NCI-H226 (cell line): ENCODE measurements at regions not wholly inside any gene's neighbourhood (a gene's known extent, or its start where the extent isn't known, plus 50 kb on each side); places are given as distances from the start of the nearest gene placed in this dataset.
"Not testable (repeated sequence)": the region's sequence is repeated elsewhere in the genome, so short reads cannot be mapped to it uniquely, and the experiment has no call there.

Experiments
- DNase-seq: peaks from one replicate; pipeline ENCODE4 v3.0.0-alpha.2; 2015

- peak; percentile 17 for DNase-seq
Measured at GRCh38 chr18:51337406-51337805, 139.9 kb upstream of the MEX3C start.

GRCh38 chr18:51339856-51340255 lies 142.4 kb upstream of the MEX3C start:
- peak; percentile 52 for DNase-seq

- no peak for DNase-seq
Measured at GRCh38 chr18:51340332-51340731, 142.9 kb upstream of the MEX3C start.

- peak; percentile 43 for DNase-seq
Measured at GRCh38 chr18:51342815-51343214, 145.3 kb upstream of the MEX3C start.

GRCh38 chr18:51345848-51346391 lies 148.4 kb upstream of the MEX3C start:
- DNase-seq = no peak

- DNase-seq = no peak
Measured at GRCh38 chr18:51346404-51346803, 148.9 kb upstream of the MEX3C start.

- DNase-seq = no peak
Measured at GRCh38 chr18:51350081-51350480, 152.6 kb upstream of the MEX3C start.

- no peak for DNase-seq
Measured at GRCh38 chr18:51355841-51356240, 158.4 kb upstream of the MEX3C start.

- DNase-seq = not testable (repeated sequence)
Measured at GRCh38 chr18:51360301-51360700, 162.8 kb upstream of the MEX3C start.

GRCh38 chr18:51361130-51361860 lies 163.8 kb upstream of the MEX3C start:
- DNase-seq = no peak

- no peak for DNase-seq
Measured at GRCh38 chr18:51363384-51363783, 165.9 kb upstream of the MEX3C start.

GRCh38 chr18:51370996-51371395 lies 173.5 kb upstream of the MEX3C start:
- DNase-seq = no peak

GRCh38 chr18:51371929-51372328 lies 174.4 kb upstream of the MEX3C start:
- no peak for DNase-seq

DNA sequence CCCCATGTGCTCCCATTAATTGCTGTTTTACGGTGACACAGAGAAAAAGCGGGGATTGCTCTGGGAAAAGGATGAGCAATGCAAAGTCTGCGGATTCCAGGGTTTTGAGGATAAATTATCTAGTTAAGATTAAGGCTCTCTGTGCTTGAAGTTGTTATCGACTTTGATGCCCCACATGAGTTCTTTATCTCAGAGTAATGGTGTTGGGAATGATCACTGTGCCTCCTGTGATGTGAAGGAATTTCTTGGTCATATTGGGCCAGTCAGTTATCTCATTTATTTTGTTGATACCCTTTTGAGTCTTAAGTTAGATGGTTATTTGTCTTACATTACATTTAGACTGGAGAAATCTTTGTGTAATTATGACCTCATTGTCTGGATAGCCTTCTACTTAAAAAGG lies 184.6 kb upstream of the MEX3C start:
- DNase-seq = peak; percentile 9

DNA sequence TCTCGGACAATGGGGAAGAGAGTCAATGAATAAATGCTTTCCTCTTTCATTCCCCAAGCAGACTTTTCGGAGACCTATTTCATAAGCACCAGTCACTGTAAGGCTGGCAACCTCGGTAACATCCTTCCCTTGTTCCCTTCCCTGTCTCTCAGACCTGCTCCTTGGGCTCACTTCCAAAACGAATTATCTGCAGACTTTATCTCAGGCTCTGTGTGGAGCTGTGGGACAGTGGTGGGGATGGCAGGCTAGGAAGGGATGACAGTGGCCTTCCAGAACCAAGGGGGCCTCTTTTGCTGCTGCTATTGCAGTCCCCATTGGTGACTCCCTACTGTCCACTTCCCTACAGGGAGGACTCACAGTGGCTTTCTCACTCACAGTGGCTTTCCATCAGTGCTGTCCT lies 185.6 kb upstream of the MEX3C start:
- DNase-seq = no peak

DNA sequence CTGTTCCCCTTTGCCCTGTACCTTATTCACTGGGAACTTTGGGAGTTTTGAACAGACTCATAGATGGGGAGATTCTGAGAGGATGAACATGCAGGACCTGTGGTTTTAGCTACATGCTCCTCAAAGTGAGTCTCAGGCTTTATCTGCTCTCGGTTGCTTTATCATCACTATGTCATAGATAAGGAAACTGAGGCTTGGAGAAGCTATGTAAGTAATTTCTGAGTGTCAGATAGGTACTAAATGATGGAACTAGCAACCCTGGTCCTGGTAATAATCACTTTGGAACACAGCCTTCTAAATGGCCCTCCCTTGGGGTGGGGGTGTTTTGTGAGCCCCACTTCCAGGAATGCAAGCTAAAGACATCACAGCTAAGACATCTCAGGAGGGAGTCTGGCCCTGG lies 186.2 kb upstream of the MEX3C start:
- peak; percentile 45 for DNase-seq

DNA sequence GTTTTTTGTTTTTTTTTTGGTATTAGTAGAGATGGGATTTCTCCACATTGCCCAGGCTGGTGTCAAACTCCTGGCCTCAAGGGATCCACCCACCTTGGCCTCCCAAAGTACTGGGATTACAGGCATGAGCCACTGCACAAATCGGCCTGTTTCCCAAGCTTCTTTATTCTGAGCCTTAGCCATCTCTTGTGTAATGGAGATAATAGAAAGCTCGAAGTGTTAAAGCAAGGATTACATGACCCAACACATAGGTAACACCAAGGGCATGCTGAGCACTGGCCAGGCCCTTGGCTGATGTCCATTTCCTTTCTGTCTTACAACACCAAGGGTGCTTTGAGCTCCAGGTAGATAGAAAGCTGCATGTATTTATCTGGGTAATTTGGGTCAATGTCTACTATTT lies 187.8 kb upstream of the MEX3C start:
- DNase-seq = no peak

GRCh38 chr18:51390702-51391101 lies 193.2 kb upstream of the MEX3C start:
- DNase-seq = peak; percentile 24

- DNase-seq = no peak
Measured at GRCh38 chr18:51391215-51391614, 193.7 kb upstream of the MEX3C start.

- no peak for DNase-seq
Measured at GRCh38 chr18:51391731-51392130, 194.2 kb upstream of the MEX3C start.

DNA sequence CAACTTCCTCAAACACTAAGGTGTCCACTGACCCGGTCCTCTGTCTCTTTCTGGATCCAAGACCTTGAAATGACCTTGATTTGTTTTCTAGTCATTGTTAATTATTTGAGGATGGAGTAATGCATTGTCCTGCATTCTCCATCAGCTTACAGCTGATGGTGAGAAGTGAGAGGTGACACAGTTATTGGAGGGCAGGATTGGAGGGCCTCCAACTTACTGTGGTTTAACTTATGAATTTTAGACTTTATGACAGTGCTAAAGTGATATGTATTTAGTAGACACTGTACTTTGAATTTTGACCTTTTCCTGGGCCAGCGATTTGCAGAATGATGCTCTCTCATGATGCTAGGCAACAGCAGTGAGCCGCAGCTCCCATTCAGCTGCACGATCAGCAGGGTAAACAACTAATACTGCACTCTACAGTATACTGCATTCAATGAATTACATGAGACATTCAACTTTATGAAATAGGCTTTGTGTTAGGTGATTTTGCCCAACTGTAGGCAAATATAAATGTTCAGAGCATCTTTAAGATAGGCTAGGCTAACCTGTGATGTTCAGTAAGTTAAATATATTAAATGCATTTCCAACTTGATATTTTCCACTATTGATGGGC lies 200.0 kb upstream of the MEX3C start:
- DNase-seq = no peak

DNA sequence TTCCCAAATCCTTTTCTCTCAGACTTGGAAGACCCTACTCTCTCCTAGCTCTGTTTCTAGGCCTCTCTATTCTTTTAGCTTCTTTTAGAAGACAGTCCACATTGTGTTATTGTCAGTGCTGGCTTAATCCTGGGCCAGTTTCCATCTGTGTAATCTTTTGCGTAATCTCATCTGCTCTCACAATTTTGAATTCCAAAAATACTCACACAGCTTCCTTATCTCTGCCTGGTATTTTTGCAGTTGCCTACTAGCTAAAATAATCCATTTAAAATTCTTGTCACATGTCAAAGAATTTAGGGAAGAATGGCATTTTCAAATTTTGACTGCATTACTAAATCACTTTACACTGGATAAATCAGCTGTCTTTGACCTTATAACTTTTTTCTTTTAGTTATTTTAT lies 200.6 kb upstream of the MEX3C start:
- DNase-seq = peak; percentile 9

DNA sequence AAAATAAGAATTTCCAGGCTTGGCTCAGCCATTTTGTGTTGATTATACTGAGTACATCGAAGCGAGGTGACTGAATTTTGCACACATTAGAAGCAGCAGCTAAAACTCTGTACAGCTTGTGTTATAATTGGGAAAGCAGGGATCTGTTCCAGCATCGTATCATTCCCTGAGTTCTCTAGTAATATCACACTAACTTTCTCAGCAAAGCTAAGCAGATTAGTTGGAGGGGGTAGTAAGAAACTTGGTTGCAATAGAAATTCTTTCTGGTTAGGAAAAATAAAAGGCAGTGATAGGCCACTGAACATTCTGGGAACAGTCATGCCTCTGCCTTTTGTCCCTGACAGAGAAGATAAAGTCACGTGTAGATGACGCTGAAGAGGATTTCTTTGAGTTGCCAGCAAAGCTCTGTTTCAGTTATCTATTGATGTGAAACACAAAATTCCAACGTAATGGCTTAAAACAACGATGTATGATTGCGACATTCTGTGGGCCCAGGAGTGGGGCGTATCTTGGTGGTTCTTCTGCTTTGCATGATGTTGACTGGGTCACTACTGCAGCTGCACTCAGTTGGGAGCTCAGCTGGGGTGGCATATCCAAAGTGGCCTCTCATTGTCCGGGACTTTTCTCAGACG lies 202.1 kb upstream of the MEX3C start:
- DNase-seq = no peak

- DNase-seq = no peak
Measured at GRCh38 chr18:51400721-51401120, 203.2 kb upstream of the MEX3C start.
